GM20000 (cell line): ENCODE measurements at regions not wholly inside any gene's neighbourhood (a gene's known extent, or its start where the extent isn't known, plus 50 kb on each side); places are given as distances from the start of the nearest gene placed in this dataset.

Experiments
- DNase-seq: peaks from one replicate; pipeline ENCODE4 v3.0.0; 2012; ENCODE audit warnings: low spot score
- CTCF ChIP-seq: IDR thresholded peaks from 2 replicates; pipeline ENCODE4 v1.5.1; 2012; ENCODE audit warnings: mild to moderate bottlenecking, control low read depth; ENCODE audit errors: extremely low read depth, missing control alignments

GRCh38 chr2:76082509-76082908 is 371.8 kb upstream of the GCFC2 start:
- DNase-seq, result no peak
- no peak for TF ChIP-seq CTCF

GRCh38 chr2:76080154-76080553 is 369.4 kb upstream of the GCFC2 start:
- DNase-seq, result no peak
- no peak for TF ChIP-seq CTCF

- no peak for TF ChIP-seq CTCF
- DNase-seq, result no peak
These were observed 364.4 kb upstream of the GCFC2 start for GRCh38 chr2:76075126-76075525.

GRCh38 chr2:76073992-76074604 is 363.4 kb upstream of the GCFC2 start:
- TF ChIP-seq CTCF, result no peak
- DNase-seq, result no peak

GRCh38 chr2:76050196-76050595 is 339.5 kb upstream of the GCFC2 start:
- no peak for TF ChIP-seq CTCF

GRCh38 chr2:76044701-76045100 is 334.0 kb upstream of the GCFC2 start:
- no peak for TF ChIP-seq CTCF

More at GRCh38 chr2:76050196-76050595, 339.5 kb upstream of the GCFC2 start:
- DNase-seq, result no peak

GRCh38 chr2:76039505-76039904 is 328.8 kb upstream of the GCFC2 start:
- no peak for TF ChIP-seq CTCF
- DNase-seq, result no peak

More at GRCh38 chr2:76044701-76045100, 334.0 kb upstream of the GCFC2 start:
- no peak for DNase-seq
